ENCODE measurements at regions not wholly inside any gene's neighbourhood (a gene's known extent, or its start where the extent isn't known, plus 50 kb on each side); places are given as distances from the start of the nearest gene placed in this dataset.

- H3K4me1 ChIP-seq (ENCODE audit: control insufficient read depth in 2 of 2, insufficient read depth in 2 of 2, low read length in 2 of 2), result peaks cover 4 to 12% of the 10 kb centered on the region in 2 donors
- H3K27ac Mint-ChIP-seq, result no peak overlapping the region
- TF ChIP-seq, protein P1, sequence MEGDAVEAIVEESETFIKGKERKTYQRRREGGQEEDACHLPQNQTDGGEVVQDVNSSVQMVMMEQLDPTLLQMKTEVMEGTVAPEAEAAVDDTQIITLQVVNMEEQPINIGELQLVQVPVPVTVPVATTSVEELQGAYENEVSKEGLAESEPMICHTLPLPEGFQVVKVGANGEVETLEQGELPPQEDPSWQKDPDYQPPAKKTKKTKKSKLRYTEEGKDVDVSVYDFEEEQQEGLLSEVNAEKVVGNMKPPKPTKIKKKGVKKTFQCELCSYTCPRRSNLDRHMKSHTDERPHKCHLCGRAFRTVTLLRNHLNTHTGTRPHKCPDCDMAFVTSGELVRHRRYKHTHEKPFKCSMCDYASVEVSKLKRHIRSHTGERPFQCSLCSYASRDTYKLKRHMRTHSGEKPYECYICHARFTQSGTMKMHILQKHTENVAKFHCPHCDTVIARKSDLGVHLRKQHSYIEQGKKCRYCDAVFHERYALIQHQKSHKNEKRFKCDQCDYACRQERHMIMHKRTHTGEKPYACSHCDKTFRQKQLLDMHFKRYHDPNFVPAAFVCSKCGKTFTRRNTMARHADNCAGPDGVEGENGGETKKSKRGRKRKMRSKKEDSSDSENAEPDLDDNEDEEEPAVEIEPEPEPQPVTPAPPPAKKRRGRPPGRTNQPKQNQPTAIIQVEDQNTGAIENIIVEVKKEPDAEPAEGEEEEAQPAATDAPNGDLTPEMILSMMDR (IDR thresholded peaks at IDR 0.05), result no peak
- TF ChIP-seq EZH2 (IDR thresholded peaks at IDR 0.05; ENCODE audit: borderline replicate concordance, insufficient read depth, low read depth, low read length, poor library complexity, severe bottlenecking), result no peak
- no peaks in the 10 kb centered on the region for H3K9me3 Mint-ChIP-seq (ENCODE audit: insufficient read depth)
- no peak overlapping the region for H3K9ac ChIP-seq (ENCODE audit: low read length)
- no peak overlapping the region for H3K4me3 Mint-ChIP-seq
- no peaks in the 10 kb centered on the region for H3K36me3 ChIP-seq (replicated peaks in 1 of 2; ENCODE audit: control extremely low read depth in 1 of 2, control insufficient read depth in 1 of 2, extremely low read depth in 1 of 2, insufficient read depth in 2 of 2, low read length in 1 of 2)
- no peaks in the 10 kb centered on the region for H3K79me2 ChIP-seq (ENCODE audit: control insufficient read depth, insufficient read depth, low read length)
- no peak for ATAC-seq (ENCODE audit: low read depth)
- CTCF ChIA-PET, result interaction anchor here (1.4 kb wide), 1 partner anchor 356 kb away, joined by 3 read pairs; no protein-coding TSS in a partner anchor
- no peak overlapping the region for H3K4me3 ChIP-seq (ENCODE audit: control extremely low read depth in 1 of 5, extremely low read depth in 1 of 5, insufficient read depth in 1 of 5, low read depth in 2 of 5, low read length in 4 of 5)
- no peaks in the 10 kb centered on the region for H3K27me3 ChIP-seq (replicated peaks in 1 of 4; ENCODE audit: control extremely low read depth in 1 of 4, control insufficient read depth in 3 of 4, insufficient read depth in 4 of 4, low read length in 3 of 4)
- no peak overlapping the region for H3K4me2 ChIP-seq (replicated peaks; ENCODE audit: low read depth, low read length, poor library complexity, severe bottlenecking)
- no peak overlapping the region for H3K27ac ChIP-seq (ENCODE audit: low read length in 2 of 2)
- POLR2A ChIA-PET, result no interaction called here
- H4K20me1 ChIP-seq (ENCODE audit: control insufficient read depth, insufficient read depth, low read length, poor library complexity, severe bottlenecking), result no peaks in the 10 kb centered on the region
- 33% methylated on average over 1 of the region's 3 CpGs for WGBS (ENCODE audit: insufficient coverage)
- H3K9me3 ChIP-seq (ENCODE audit: control extremely low read depth in 1 of 3, control insufficient read depth in 2 of 3, insufficient read depth in 1 of 3, low read length in 2 of 3), result no peaks in the 10 kb centered on the region
- peaks cover 2% of the 10 kb centered on the region for H3K27me3 Mint-ChIP-seq
- DNase-seq, result no peak
- H3K4me1 Mint-ChIP-seq, result peaks cover 11% of the 10 kb centered on the region
- intact Hi-C loops (cut with micrococcal nuclease), result no loop called here
- H2AFZ ChIP-seq (ENCODE audit: insufficient read depth, low read depth, low read length, poor library complexity, severe bottlenecking), result no peak overlapping the region
Observed at GRCh38 chr3:18033581-18034108, 291.2 kb upstream of the TBC1D5 start.

- ATAC-seq (ENCODE audit: low read depth), result no peak
- H3K4me1 Mint-ChIP-seq, result peaks cover 23% of the 10 kb centered on the region
- Histone ChIP-seq H3K79me2 (ENCODE audit: control insufficient read depth, insufficient read depth, low read length) (no peaks in the 10 kb centered on the region), H3K4me3 (ENCODE audit: control extremely low read depth in 1 of 5, extremely low read depth in 1 of 5, insufficient read depth in 1 of 5, low read depth in 2 of 5, low read length in 4 of 5) (no peak overlapping the region), H3K27ac (ENCODE audit: low read length in 2 of 2) (no peak overlapping the region), H3K36me3 (replicated peaks in 1 of 2; ENCODE audit: control extremely low read depth in 1 of 2, control insufficient read depth in 1 of 2, extremely low read depth in 1 of 2, insufficient read depth in 2 of 2, low read length in 1 of 2) (no peaks in the 10 kb centered on the region), H3K27me3 (replicated peaks in 1 of 4; ENCODE audit: control extremely low read depth in 1 of 4, control insufficient read depth in 3 of 4, insufficient read depth in 4 of 4, low read length in 3 of 4) (no peaks in the 10 kb centered on the region), H2AFZ (ENCODE audit: insufficient read depth, low read depth, low read length, poor library complexity, severe bottlenecking) (no peak overlapping the region), H3K9ac (ENCODE audit: low read length) (no peak overlapping the region), H3K9me3 (ENCODE audit: control extremely low read depth in 1 of 3, control insufficient read depth in 2 of 3, insufficient read depth in 1 of 3, low read length in 2 of 3) (no peaks in the 10 kb centered on the region), H3K4me2 (replicated peaks; ENCODE audit: low read depth, low read length, poor library complexity, severe bottlenecking) (no peak overlapping the region), H3K4me1 (ENCODE audit: control insufficient read depth in 2 of 2, insufficient read depth in 2 of 2, low read length in 2 of 2) (peaks cover 18 to 29% of the 10 kb centered on the region in 2 donors), H4K20me1 (ENCODE audit: control insufficient read depth, insufficient read depth, low read length, poor library complexity, severe bottlenecking) (no peaks in the 10 kb centered on the region)
- ChIA-PET POLR2A (no interaction called here), CTCF (no interaction called here)
- DNase-seq, result no peak
- H3K9me3 Mint-ChIP-seq (ENCODE audit: insufficient read depth), result no peaks in the 10 kb centered on the region
- H3K27me3 Mint-ChIP-seq, result no peaks in the 10 kb centered on the region
- no peak overlapping the region for H3K27ac Mint-ChIP-seq
- TF ChIP-seq, protein P1 (IDR thresholded peaks at IDR 0.05), result no peak
- no peak for TF ChIP-seq EZH2 (IDR thresholded peaks at IDR 0.05; ENCODE audit: borderline replicate concordance, insufficient read depth, low read depth, low read length, poor library complexity, severe bottlenecking)
- no peak overlapping the region for H3K4me3 Mint-ChIP-seq
- intact Hi-C loops (cut with micrococcal nuclease), result no loop called here
- WGBS (ENCODE audit: insufficient coverage), result 92% methylated on average over 6 of the region's 8 CpGs
Observed at GRCh38 chr3:18030371-18030870, 288.0 kb upstream of the TBC1D5 start.

Measured in B cell (primary cell).